NCI-H2227 (cell line): ENCODE measurements at regions not wholly inside any gene's neighbourhood (a gene's known extent, or its start where the extent isn't known, plus 50 kb on each side); places are given as distances from the start of the nearest gene placed in this dataset.
"Not testable (repeated sequence)": the region's sequence is repeated elsewhere in the genome, so short reads cannot be mapped to it uniquely, and the experiment has no call there.

Experiments used
- DNase-seq: peaks from one replicate; lab custom pipeline; 2025; ENCODE audit not compliant: unreplicated experiment; lab: John Stamatoyannopoulos, UW

DNA sequence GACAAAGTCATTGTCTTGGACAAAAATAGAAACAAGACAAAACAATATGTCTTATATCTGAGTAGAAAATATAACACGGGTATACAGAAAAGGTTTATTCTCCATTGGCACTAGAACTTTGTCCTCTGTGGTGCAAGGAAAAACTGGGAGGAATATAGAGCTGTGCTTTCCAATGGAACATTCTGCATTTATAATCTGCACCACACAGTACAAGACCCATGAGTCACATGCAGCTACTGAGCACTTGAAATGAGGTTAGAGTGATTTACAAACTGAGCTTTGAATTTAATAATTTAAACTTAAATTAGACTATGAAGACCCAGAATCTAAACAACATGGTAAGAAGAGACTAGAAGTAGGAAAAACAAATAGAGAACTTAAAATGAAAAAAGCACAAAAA is 86.1 kb downstream of the RAP2A start:
- DNase-seq: no peak

DNA sequence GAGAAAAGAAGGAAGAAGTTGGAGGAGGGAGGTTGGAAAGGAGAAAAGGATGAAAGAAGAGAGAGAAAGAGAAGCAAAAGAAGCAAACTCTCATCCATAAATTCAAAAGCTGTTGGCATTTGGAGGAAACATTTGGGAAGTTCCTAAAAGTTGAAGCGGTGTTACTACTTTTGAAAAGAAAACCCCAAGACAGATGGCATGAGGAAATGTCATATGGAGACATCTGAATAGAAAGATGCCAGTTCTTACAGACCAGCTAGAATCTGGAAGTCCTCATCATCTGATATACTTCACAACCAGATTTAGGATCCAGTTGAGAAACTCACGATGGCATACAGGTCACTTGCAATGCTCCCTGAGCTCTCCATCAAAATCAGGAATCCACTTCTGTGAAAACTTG is 86.9 kb downstream of the RAP2A start:
- DNase-seq: no peak

DNA sequence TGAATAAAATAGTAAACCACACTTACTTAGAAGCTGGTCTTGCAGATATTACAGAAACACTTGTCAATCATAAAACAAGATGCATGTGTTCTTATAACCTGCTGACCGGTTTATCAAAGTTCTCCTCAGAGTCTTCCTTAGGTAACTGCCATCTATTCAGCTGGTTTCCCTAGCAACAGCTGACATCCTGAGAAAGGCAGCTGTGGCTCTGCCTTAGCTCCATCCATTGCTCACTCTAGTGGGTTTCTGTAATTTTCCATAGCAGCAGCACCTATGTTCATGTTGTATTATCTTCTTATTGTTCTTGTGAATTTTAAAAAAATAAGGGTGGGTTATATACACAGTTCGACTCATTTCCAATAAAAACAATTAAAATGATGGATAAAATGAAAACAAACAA is 87.8 kb downstream of the RAP2A start:
- DNase-seq: peak; percentile 28

DNA sequence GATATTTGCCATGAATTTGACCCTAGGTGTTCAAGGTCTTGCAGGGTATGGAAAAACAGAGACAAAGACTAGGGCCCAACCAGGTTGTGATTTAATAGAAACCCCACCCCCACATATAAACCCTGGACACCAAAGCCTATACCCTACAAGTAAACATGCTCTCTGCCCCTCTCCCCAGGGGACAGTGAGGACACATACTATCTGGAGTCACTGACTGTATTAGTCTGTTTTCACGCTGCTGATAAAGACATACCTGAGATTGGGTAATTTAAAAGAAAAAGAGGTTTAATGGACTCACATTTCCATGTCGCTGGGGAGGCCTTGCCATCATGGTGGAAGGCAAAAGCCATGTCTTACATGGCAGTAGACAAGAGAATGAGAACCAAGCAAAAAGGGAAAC is 88.3 kb downstream of the RAP2A start:
- DNase-seq: no peak

GRCh38 chr13:97526556-97526955 is 92.6 kb downstream of the RAP2A start:
- DNase-seq: no peak

- DNase-seq: no peak
Measured at GRCh38 chr13:97528518-97528917, 94.5 kb downstream of the RAP2A start.

DNA sequence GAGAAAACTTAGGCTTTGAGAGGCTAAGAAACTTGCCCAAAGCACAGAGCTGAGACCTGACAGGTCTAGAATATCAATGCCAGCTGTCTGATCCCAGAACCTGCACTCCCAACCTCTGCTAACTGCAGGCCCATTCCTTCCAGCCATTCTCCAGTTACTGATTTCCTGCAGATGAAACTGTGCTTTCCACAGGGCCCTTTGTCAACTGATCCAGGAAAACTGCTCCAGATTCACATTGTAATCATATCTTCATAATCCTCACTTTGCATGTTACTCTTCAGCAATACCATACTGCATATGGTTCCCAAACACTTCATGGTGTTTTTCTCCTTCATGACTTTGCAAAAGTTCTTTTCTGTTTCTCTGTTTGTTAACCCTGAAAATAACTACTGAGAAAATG is 100.6 kb downstream of the RAP2A start:
- DNase-seq: no peak

GRCh38 chr13:97535614-97536013 is 101.6 kb downstream of the RAP2A start:
- DNase-seq: no peak

DNA sequence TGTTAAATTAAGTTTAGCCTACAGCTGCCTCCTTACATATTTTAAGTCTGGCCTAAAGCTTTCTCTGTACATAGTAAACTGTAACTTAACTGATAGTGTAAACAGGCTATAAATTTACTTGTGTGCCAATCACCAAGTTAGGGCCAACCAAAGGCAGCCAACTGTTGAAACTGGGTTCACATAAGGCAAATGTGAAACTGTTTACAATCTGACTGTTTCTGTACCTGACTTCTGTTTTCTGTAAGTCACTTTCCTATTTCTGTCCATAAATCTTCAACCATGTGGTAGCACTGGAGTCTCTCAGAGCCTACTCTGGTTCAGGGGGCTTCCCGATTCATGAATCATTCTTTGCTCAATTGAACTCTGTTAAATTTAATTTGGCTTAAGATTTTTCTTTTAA is 103.1 kb downstream of the RAP2A start:
- no peak for DNase-seq

- no peak for DNase-seq
Measured at GRCh38 chr13:97538203-97538602, 104.2 kb downstream of the RAP2A start.

DNA sequence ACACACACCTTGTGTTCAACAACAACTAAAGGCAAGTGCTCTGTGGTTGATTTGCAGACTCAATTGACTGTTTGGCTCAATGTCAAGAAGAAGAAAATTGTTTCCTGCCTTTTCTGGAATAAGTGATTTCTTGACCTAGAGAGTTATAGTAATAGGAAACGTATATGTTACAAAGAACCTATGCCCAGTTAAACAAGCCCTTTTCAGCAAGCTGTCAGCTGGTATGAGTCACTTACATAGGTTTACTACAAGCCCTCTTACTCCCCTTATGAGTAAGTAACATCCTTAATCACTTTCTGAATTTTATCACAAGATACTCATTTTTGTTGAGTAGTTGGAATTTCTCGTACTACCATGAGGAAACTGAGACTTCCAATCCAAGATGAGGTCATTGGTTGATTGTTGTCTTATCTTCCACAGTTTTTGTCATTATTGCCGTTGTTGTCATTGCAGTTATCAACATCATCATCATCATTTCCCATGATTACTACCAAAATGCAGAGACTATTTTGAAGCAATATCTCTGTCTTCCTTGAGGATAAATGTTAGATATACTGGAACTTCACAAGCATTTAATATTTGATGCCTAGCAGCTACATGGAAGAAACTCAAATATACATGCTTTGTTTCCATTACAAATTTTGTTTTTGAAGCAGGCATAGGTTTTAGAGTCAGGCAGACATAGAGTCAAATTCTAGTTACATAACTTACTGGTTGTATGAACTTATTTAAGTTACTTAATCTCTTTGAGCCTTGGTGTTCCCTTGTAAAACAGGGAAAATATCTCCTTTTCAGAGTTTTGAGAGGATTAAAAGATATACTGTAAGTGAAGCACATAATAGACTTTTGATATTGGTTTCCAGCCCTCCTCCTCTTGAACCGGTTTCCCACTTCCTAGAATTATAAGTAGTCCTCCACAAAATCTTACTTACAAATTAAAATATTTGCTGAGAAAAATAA is 106.0 kb downstream of the RAP2A start:
- no peak for DNase-seq

DNA sequence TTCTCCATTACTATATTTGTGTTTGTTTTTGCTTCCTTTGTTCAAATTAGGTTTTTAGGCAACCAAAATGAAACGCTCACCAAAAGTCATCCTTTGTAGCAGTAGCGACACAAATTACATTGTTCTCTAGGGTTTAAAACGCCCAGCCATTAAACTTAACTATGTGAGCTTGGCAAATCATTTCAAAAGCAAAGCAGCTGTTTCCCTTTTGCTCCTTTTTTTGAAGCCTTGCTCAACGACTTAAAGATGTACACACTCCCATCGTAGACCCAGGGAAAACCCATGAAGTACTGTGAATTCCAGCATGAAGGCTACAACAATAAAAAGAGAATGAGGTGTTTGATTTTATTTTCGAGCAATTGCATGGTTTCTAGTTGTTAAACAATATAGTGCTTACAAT is 106.7 kb downstream of the RAP2A start:
- DNase-seq: no peak

DNA sequence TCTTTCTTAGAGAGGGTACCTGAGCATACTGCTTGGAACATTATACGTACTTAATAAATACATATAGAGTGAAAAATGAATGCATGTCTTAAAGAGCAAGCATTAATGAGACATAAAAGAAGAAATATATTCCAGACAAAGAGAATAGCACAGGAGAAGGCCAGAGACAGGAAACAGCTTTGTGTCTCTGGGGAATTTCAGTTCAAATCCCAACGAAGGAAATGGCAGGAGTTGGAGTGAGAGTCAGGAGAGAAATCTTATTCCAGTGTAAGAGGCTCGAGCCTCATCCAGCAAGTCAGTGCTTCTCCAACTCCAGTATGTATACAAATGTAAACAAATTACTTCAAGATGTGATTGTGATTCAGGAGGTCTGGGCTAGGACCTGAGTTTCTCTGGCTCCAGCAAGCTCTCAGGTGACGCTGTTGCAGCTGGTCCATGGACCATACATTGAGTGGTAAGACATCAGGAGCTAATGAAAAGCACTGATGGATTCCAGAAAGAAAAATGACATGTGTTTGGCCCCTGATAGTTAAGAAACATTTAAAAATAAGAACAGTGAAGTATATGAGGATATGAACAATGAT is 108.2 kb downstream of the RAP2A start:
- DNase-seq: no peak

DNA sequence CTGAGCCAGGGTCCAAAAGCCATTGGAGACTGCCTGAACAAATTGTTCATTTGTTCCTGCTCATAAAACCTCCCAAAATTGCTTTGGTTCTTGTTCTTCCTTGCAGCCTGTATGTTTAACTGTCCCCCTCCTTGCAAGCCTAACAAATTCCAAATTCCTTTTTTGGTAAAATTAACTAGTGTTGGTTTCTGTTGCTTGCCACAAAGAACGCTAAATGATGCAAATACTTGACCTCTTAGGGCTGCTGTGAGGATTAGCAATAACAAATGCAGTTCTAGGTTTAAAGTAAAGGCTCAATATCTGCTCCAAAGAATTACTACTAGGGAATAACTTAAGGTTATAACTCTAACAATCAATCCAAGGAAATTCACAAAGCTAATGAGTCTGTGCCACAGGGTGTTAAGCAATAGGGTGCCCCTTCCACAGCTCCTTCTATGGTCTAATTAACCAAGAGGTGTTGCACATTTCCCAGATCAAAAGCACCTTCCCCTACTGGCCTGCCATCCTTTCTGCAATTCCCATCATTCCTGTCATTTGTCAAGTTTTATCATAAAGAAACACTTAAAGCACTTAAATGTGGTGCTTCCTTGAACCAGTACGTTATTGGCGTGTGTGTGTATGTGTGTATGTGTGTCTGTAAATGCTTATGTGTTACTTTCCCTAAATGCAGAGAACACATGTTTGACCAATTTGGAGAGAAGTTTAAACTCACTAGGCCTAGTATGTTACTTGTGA is 110.2 kb downstream of the RAP2A start:
- no peak for DNase-seq

DNA sequence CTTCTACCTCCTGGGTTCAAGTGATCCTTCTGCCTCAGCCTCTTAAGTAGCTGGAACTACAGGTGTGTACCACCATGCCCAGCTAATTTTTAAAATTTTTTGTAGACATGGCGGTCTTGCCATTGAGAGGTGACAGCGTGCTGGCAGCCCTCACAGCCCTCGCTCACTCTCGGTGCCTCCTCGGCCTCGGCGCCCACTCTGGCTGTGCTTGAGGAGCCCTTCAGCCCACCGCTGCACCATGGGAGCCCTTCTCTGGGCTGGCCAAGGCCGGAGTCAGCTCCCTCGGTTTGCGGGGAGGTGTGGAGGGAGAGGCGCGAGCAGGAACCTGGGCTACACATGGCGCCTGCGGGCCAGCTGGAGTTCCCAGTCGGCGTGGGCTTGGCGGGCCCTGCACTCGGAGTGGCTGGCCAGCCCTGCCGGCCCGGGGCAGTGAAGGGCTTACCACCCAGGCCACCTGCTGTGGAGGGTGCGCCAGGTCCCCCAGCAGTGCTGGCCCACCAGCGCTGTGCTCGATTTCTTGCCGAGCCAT is 111.1 kb downstream of the RAP2A start:
- not testable (repeated sequence) for DNase-seq

- DNase-seq: no peak
Measured at GRCh38 chr13:97548138-97548537, 114.2 kb downstream of the RAP2A start.

DNA sequence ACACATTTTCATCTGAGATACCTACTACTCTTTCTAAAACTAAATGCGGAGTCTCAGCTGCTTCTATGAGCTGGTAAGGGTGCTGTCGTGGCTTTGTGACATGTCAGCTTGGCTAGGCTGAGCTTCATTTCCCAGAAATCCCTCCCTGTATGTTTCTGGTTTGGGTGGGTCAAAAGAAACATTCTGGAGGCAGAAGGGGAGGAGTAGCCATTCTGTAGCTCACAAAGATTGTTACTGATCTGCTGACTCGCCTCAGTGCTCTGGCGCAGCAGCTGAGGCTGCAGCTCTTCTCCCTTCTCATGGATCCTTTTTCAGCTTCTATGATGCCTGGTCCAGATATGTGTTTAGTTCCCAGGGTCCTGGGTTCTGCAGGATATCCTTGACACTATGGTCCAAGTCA is 114.7 kb downstream of the RAP2A start:
- no peak for DNase-seq

DNA sequence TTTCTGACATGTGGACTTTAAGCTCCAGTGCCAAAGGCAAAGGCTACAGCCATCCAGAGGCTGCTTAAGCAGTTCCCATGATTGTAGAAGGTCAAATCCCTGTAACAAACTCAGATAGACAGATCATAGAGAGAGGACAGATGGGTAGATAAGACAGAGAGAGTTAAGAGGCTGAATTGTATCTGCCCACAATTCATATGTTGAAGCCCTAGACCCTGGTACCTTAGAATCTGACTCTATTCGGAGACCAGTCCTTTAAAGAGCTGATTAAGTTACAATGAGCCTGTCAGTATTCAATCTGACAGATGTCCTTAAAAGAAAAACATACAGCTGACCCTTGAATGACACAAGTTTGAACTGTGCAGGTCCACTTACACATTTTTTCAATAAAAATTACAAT is 115.2 kb downstream of the RAP2A start:
- no peak for DNase-seq

DNA sequence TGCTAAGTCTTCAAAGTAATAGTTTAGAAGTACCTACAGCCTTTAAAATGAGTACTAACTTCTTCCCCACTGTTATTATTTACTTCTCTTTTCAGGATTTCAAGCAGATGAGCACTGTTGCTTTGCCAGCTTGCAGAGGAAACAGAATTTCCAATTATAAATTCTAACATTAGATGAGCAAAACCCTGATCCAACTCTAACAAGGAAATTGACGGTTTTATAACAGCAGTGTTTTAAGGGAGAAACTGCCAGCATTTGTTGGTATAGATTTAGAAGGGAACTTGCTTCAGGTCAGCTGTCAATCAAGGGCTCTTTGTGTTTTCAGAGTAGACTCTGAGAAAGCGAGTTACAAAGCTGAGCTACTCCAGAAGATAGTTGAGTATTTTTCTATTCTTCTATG is 120.5 kb downstream of the RAP2A start:
- DNase-seq: no peak

DNA sequence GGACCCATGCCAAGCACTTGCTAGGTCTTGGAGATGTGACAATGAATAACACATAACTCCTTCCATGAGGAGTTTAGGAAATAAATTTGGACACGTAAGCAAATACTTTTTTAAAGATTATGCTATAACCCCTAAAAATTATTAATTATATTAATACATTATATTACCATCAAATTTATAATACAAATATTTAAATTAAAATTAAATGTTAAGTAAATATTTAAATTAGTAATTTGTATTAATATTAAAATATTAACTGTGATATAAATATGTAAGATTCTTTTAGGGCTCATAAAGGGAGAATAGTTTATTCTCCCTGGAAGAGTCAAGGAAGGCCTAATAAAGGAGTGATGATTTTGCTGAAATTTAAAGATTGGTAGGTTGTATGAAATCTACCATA is 121.1 kb downstream of the RAP2A start:
- no peak for DNase-seq

DNA sequence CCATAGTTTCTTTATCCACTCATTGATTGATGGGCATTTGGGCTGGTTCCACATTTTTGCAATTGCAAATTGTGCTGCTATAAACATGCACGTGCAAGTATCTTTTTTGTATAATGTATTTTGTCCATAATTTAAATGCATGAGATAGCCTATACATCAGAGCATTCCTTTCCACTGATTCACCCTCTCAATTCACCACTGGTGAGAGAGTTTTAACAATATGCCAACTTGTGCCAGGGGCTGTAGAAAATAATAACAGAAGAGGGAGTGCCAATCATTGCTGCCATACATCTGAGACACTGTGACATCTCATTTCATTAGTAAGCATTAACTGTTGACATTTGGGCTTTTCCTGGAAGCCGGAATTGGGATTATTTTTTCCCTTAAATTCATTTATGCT is 125.1 kb downstream of the RAP2A start:
- DNase-seq: no peak

DNA sequence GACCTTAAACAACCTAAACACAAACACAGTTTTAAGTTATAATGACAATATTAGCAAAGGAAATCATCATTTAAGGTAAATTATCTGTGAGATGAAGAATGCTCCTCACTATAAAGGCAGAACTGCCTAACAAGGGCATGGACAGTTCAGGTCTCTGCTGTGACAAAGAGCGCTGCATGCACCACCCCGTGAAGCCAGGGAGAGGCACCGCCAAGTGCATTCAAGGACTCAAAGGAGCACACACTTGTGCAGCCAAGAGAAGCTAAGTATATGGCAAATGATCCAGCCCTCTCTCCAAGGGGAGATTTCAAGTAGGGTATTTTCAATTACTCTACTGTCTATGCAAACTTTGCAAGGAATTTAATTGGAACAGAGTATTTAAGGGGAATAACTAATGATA is 126.0 kb downstream of the RAP2A start:
- DNase-seq: peak; percentile 75
